HCT116 (cell line): ENCODE measurements at regions not wholly inside any gene's neighbourhood (a gene's known extent, or its start where the extent isn't known, plus 50 kb on each side); places are given as distances from the start of the nearest gene placed in this dataset.

ENCODE experiments used
- ATAC-seq: fragments of 200-7000 bp; cut with Tn5 transposase; 2 replicates; pipeline ENCODE4 v1.9.1; 2020; ENCODE audit warnings: mild to moderate bottlenecking, moderate library complexity
- BruUV-seq: library from RNA; stranded (reverse); fragments of 400-500 nt; replicated peaks from 2 replicates; lab custom pipeline; 2021; lab: Mats Ljungman, UMichigan
- CTCF ChIA-PET: fragments of 300-600 bp; sonication (Branson Sonifier 250); formaldehyde crosslinking; loops from one replicate; lab custom pipeline; 2021; ENCODE audit warnings: antibody characterized with exemption; lab: Charles Lee
- POLR2A ChIA-PET: fragments of 300-600, 350-600 bp; sonication (Branson Sonifier 250); formaldehyde crosslinking; loops from one replicate; lab custom pipeline; 2021; ENCODE audit warnings: antibody characterized with exemption; lab: Charles Lee
- RAD21 ChIA-PET, 2 experiments: fragments of 300-600 bp; sonication (Branson Sonifier 250); formaldehyde crosslinking; loops; one replicate each; lab custom pipeline; 2023; ENCODE audit warnings: low total read pairs in 2 of 2; ENCODE audit not compliant: uncharacterized antibody in 2 of 2, unreplicated experiment in 2 of 2, low non-redundant PET in 1 of 2; lab: Charles Lee
- DNase-seq: peaks from one replicate; pipeline ENCODE4 v3.0.0-alpha.2; 2010; ENCODE audit warnings: low read depth, low spot score
- H2AFZ ChIP-seq: fragments of 200-600 bp; shearing (Covaris generic), sonication (generic); 2 replicates; pipeline ENCODE4 v1.6.1; 2017; ENCODE audit warnings: low read depth, mixed run types, mixed read lengths, antibody characterized with exemption, low read length; ENCODE audit not compliant: poor library complexity, severe bottlenecking
- H3K27ac ChIP-seq: 2 replicates; pipeline ENCODE4 v1.5.1; 2012; ENCODE audit warnings: low read depth, low read length
- H3K27me3 ChIP-seq: fragments of 200-600 bp; sonication (generic); 2 replicates; pipeline ENCODE4 v1.6.1; 2016; ENCODE audit warnings: mixed run types, low read length, mixed read lengths; ENCODE audit not compliant: insufficient read depth
- H3K36me3 ChIP-seq, 2 experiments: fragments of 200-500 bp in 1 of 2; fragments of 200-600 bp in 1 of 2; sonication (Bioruptor generic) in 1 of 2; sonication (generic) in 1 of 2; 2 replicates each; pipeline versions ENCODE4 v1.5.1 to v1.6.1; 2014 to 2016; ENCODE audit warnings: low read length in 2 of 2, inconsistent platforms in 1 of 2, mixed read lengths in 1 of 2, mixed run types in 1 of 2; ENCODE audit not compliant: insufficient read depth in 2 of 2, control insufficient read depth in 1 of 2
- H3K4me1 ChIP-seq, 2 experiments: fragments of 200-600 bp in 1 of 2; sonication (generic) in 1 of 2; 2 replicates each; pipeline versions ENCODE4 v1.5.1 to v1.6.1; 2012 to 2017; ENCODE audit warnings: low read length in 2 of 2, inconsistent platforms in 1 of 2, mild to moderate bottlenecking in 1 of 2, mixed read lengths in 1 of 2, mixed run types in 1 of 2, moderate library complexity in 1 of 2; ENCODE audit not compliant: insufficient read depth in 2 of 2, control insufficient read depth in 1 of 2
- H3K4me2 ChIP-seq: fragments of 200-600 bp; sonication (generic); 2 replicates; pipeline ENCODE4 v1.6.1; 2017; ENCODE audit warnings: mixed run types, low read length, mixed read lengths
- H3K4me3 ChIP-seq, 2 experiments: fragments of 200-600 bp in 1 of 2; sonication (generic) in 1 of 2; replicated peaks in 1 of 2; 2 replicates each; pipeline ENCODE4 v1.5.1; 2011 to 2016; ENCODE audit warnings: low read length in 2 of 2, control low read depth in 1 of 2, low read depth in 1 of 2, mild to moderate bottlenecking in 1 of 2, mixed read lengths in 1 of 2, mixed run types in 1 of 2
- H3K79me2 ChIP-seq: fragments of 200-600 bp; sonication (generic); 2 replicates; pipeline ENCODE4 v1.6.1; 2017; ENCODE audit warnings: mild to moderate bottlenecking, mixed run types, low read length, moderate library complexity, mixed read lengths; ENCODE audit not compliant: insufficient read depth
- H3K9ac ChIP-seq: fragments of 200-600 bp; sonication (generic); 2 replicates; pipeline ENCODE4 v1.6.1; 2016; ENCODE audit warnings: low read length, mixed read lengths
- H3K9me2 ChIP-seq: fragments of 200-600 bp; sonication (generic), shearing (Covaris generic); 2 replicates; pipeline ENCODE4 v1.6.1; 2017; ENCODE audit warnings: mixed run types, mild to moderate bottlenecking, moderate library complexity; ENCODE audit not compliant: insufficient read depth
- H3K9me3 ChIP-seq, 2 experiments: fragments of 200-500 bp in 1 of 2; fragments of 200-600 bp in 1 of 2; sonication (Bioruptor generic) in 1 of 2; sonication (generic) in 1 of 2; 2 replicates each; pipeline ENCODE4 v1.6.1; 2014 to 2017; ENCODE audit warnings: low read length in 2 of 2, mixed read lengths in 2 of 2, inconsistent platforms in 1 of 2, low read depth in 1 of 2, mild to moderate bottlenecking in 1 of 2, mixed run types in 1 of 2, moderate library complexity in 1 of 2; ENCODE audit not compliant: control insufficient read depth in 1 of 2, insufficient read depth in 1 of 2
- H4K20me1 ChIP-seq: fragments of 200-600 bp; sonication (generic), shearing (Covaris generic); 2 replicates; pipeline ENCODE4 v1.6.1; 2017; ENCODE audit warnings: mixed run types, mild to moderate bottlenecking, moderate library complexity; ENCODE audit not compliant: insufficient read depth
- CBX3 ChIP-seq: IDR thresholded peaks from 2 replicates; pipeline ENCODE4 v1.6.1; 2012; ENCODE audit warnings: low read depth
- CEBPB ChIP-seq: IDR thresholded peaks from 2 replicates; pipeline ENCODE4 v1.6.1; 2012; ENCODE audit warnings: low read depth
- EGR1 ChIP-seq: IDR thresholded peaks from 2 replicates; pipeline ENCODE4 v1.6.1; 2012; ENCODE audit warnings: low read depth
- FOSL1 ChIP-seq: IDR thresholded peaks from 2 replicates; pipeline ENCODE4 v1.6.1; 2012; ENCODE audit warnings: low read depth
- JUND ChIP-seq: IDR thresholded peaks from 2 replicates; pipeline ENCODE4 v1.6.1; 2012
- MAX ChIP-seq: IDR thresholded peaks from 2 replicates; pipeline ENCODE4 v1.6.1; 2012
- POLR2A ChIP-seq: IDR thresholded peaks from 2 replicates; pipeline ENCODE4 v1.7.0; 2011; ENCODE audit warnings: borderline replicate concordance; ENCODE audit not compliant: insufficient read depth, insufficient read length; ENCODE audit errors: extremely low read depth
- POLR2AphosphoS5 ChIP-seq: IDR thresholded peaks from 2 replicates; pipeline ENCODE4 v1.6.1; 2011; ENCODE audit warnings: mild to moderate bottlenecking, low read depth, low read length, moderate library complexity
- ZNF274 ChIP-seq: fragments of 200-500 bp; sonication (Bioruptor generic); IDR thresholded peaks from 2 replicates; pipeline ENCODE4 v1.6.1; 2014; ENCODE audit warnings: mild to moderate bottlenecking, low read depth, low read length, inconsistent platforms
- intact Hi-C: fragments of 100-400 bp; cut with micrococcal nuclease; formaldehyde crosslinking; loops from 2 replicates; pipeline ENCODE4 v1.10.0; 2022
- TF ChIP-seq, protein P1 (sequence below): IDR thresholded peaks from 2 replicates; pipeline ENCODE4 v1.6.1; 2011; ENCODE audit warnings: mild to moderate bottlenecking, low read length, moderate library complexity; ENCODE audit not compliant: insufficient replicate concordance; ENCODE audit errors: extremely low read depth

GRCh38 chr4:153113838-153114105, 90.5 kb upstream of the TRIM2 start:
- Histone ChIP-seq H3K36me3 (no peaks in the 10 kb centered on the region), H3K4me3 (no peak overlapping the region), H3K27me3 (no peaks in the 10 kb centered on the region), H3K79me2 (no peaks in the 10 kb centered on the region), H3K27ac (no peak overlapping the region), H4K20me1 (no peaks in the 10 kb centered on the region), H3K4me1 (peaks cover 10 to 26% of the 10 kb centered on the region in 2 experiments), H3K4me2 (no peak overlapping the region), H3K9me2 (no peaks in the 10 kb centered on the region), H2AFZ (no peak overlapping the region), H3K9ac (no peak overlapping the region), H3K9me3 (no peaks in the 10 kb centered on the region)
- CTCF ChIA-PET = interaction anchor here (1.3 to 1.5 kb wide), 2 partner anchors 14 to 30 kb away, joined by 4 to 7 read pairs; no protein-coding TSS in a partner anchor
- TF ChIP-seq ZNF274 (no peak), JUND (no peak), CEBPB (no peak), EGR1 (no peak), FOSL1 (no peak), CBX3 (no peak), MAX (no peak), POLR2AphosphoS5 (no peak), POLR2A (no peak)
- TF ChIP-seq, protein P1, sequence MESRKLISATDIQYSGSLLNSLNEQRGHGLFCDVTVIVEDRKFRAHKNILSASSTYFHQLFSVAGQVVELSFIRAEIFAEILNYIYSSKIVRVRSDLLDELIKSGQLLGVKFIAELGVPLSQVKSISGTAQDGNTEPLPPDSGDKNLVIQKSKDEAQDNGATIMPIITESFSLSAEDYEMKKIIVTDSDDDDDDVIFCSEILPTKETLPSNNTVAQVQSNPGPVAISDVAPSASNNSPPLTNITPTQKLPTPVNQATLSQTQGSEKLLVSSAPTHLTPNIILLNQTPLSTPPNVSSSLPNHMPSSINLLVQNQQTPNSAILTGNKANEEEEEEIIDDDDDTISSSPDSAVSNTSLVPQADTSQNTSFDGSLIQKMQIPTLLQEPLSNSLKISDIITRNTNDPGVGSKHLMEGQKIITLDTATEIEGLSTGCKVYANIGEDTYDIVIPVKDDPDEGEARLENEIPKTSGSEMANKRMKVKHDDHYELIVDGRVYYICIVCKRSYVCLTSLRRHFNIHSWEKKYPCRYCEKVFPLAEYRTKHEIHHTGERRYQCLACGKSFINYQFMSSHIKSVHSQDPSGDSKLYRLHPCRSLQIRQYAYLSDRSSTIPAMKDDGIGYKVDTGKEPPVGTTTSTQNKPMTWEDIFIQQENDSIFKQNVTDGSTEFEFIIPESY = no peak
- no TSS peak for BruUV-seq
- POLR2A ChIA-PET = interaction anchor here (0.5 kb wide), 1 partner anchor 659 kb away, joined by 4 read pairs; no protein-coding TSS in a partner anchor
- ATAC-seq (no peak), DNase-seq (no peak)
- intact Hi-C loops = no loop called here
- RAD21 ChIA-PET = no interaction called here
